ENCODE measurements at regions not wholly inside any gene's neighbourhood (a gene's known extent, or its start where the extent isn't known, plus 50 kb on each side); places are given as distances from the start of the nearest gene placed in this dataset.

- Histone ChIP-seq H3K14ac (ENCODE audit: insufficient read depth, low read length) (no peak overlapping the region), H2BK5ac (ENCODE audit: insufficient read length, low read length) (no peak overlapping the region), H2BK15ac (ENCODE audit: low read depth, low read length) (no peak overlapping the region), H3K79me1 (ENCODE audit: insufficient read depth, low read depth, low read length, poor library complexity, severe bottlenecking) (no peaks in the 10 kb centered on the region), H3T11ph (ENCODE audit: low read length) (no peak overlapping the region), H3K18ac (ENCODE audit: insufficient read length, low read depth, low read length) (no peak overlapping the region), H3K4ac (ENCODE audit: low read depth, low read length) (no peak overlapping the region), H3K56ac (ENCODE audit: insufficient read length, low read depth, low read length) (no peak overlapping the region), H2BK120ac (ENCODE audit: low read depth, low read length, poor library complexity, severe bottlenecking) (no peak overlapping the region), H4K91ac (ENCODE audit: insufficient read length, low read depth, low read length) (no peak overlapping the region), H4K5ac (ENCODE audit: insufficient read length, low read depth, low read length) (no peak overlapping the region), H3K23ac (ENCODE audit: insufficient read length, low read depth, low read length) (no peak overlapping the region), H3K9me3 (ENCODE audit: control insufficient read depth, low read depth, low read length) (no peaks in the 10 kb centered on the region), H3K4me1 (ENCODE audit: insufficient read depth, low read length) (no peaks in the 10 kb centered on the region; the same call in 1 of the 2 replicates), H2BK20ac (ENCODE audit: low read depth, low read length, poor library complexity, severe bottlenecking) (no peak overlapping the region), H2AFZ (ENCODE audit: low read length) (no peak overlapping the region), H3K23me2 (ENCODE audit: insufficient read length, low read depth, low read length, poor library complexity, severe bottlenecking) (no peaks in the 10 kb centered on the region), H3K4me2 (ENCODE audit: insufficient read depth, insufficient read length, low read length) (no peak overlapping the region), H3K79me2 (ENCODE audit: insufficient read depth, low read length) (no peaks in the 10 kb centered on the region), H2AK5ac (ENCODE audit: insufficient read length, low read length) (no peak overlapping the region), H4K8ac (replicated peaks; ENCODE audit: insufficient read length, low read depth, low read length) (no peak overlapping the region), H2BK12ac (ENCODE audit: insufficient read length, low read depth, low read length) (no peak overlapping the region), H4K20me1 (ENCODE audit: control insufficient read depth, insufficient read depth, insufficient read length) (no peaks in the 10 kb centered on the region), H3K9ac (ENCODE audit: extremely low read depth, insufficient read length, low read length) (no peak overlapping the region), H3K27me3 (ENCODE audit: insufficient read depth, low read length) (no peaks in the 10 kb centered on the region), H3K27ac (ENCODE audit: insufficient read length, low read depth, low read length) (no peak overlapping the region)
- TF ChIP-seq CTCF (conservative IDR thresholded peaks at IDR 0.05), result no peak
- WGBS (ENCODE audit: extremely low coverage, insufficient read length, low lambda C conversion rate), result no CpG with 5 or more reads among the region's 4 CpGs
- Mint-ChIP-seq H3K9me3 (no peaks in the 10 kb centered on the region), H3K27me3 (ENCODE audit: low read depth) (no peaks in the 10 kb centered on the region), H3K4me1 (peaks cover 2 to 16% of the 10 kb centered on the region in 2 experiments; a peak in 2 of 4 replicates), H3K27ac (no peak overlapping the region), H3K36me3 (ENCODE audit: insufficient read depth in 1 of 3, low read depth in 3 of 3) (no peaks in the 10 kb centered on the region), H3K4me3 (no peak overlapping the region)
- DNase-seq, result no peak
Measured at GRCh38 chr6:8948733-8949132, 513.4 kb upstream of the SLC35B3 start.

Measured in H9 (cell line).